Keratinocyte (primary cell): ENCODE measurements at regions not wholly inside any gene's neighbourhood (a gene's known extent, or its start where the extent isn't known, plus 50 kb on each side); places are given as distances from the start of the nearest gene placed in this dataset.
A peak's percentile ranks its signal among the peaks of the same experiment; 100 is the strongest.

Experiments
- DNase-seq: peaks from one replicate; pipeline ENCODE4 v3.0.0-alpha.2; 2011; ENCODE audit warnings: low read depth, missing footprints, low spot score
- FAIRE-seq: peaks from 2 replicates; lab custom pipeline; 2011; peaks lifted over from hg19 to GRCh38; lab: Jason Lieb, UNC
- H2AFZ ChIP-seq: 2 replicates; pipeline ENCODE4 v1.6.0; 2012; ENCODE audit warnings: low read length, control low read depth, inconsistent platforms; ENCODE audit not compliant: control insufficient read depth
- H3K27ac ChIP-seq: 2 replicates; pipeline ENCODE4 v1.5.1; 2011; ENCODE audit warnings: low read length; ENCODE audit not compliant: control insufficient read depth, insufficient read depth
- H3K27me3 ChIP-seq: 3 replicates; pipeline ENCODE4 v1.6.0; 2011; ENCODE audit warnings: low read length; ENCODE audit not compliant: control insufficient read depth, insufficient read depth; ENCODE audit errors: extremely low read depth
- H3K36me3 ChIP-seq, 2 experiments: 2 replicates in 1 of 2; 3 replicates in 1 of 2; pipeline ENCODE4 v1.5.1; 2011; ENCODE audit warnings: low read length in 2 of 2, mild to moderate bottlenecking in 1 of 2; ENCODE audit not compliant: control insufficient read depth in 2 of 2, insufficient read depth in 2 of 2; ENCODE audit errors: extremely low read depth in 1 of 2
- H3K4me1 ChIP-seq: 3 replicates; pipeline ENCODE4 v1.5.1; 2011; ENCODE audit warnings: low read length; ENCODE audit not compliant: control insufficient read depth, insufficient read depth; ENCODE audit errors: extremely low read depth
- H3K4me2 ChIP-seq: 3 replicates; pipeline ENCODE4 v1.6.0; 2011; ENCODE audit warnings: low read depth, low read length; ENCODE audit not compliant: control insufficient read depth, insufficient read depth; ENCODE audit errors: extremely low read depth
- H3K4me3 ChIP-seq, 3 experiments: fragments of 200-600 bp in 1 of 3; sonication (generic) in 1 of 3; 2 replicates in 2 of 3; 3 replicates in 1 of 3; pipeline ENCODE4 v1.5.1; 2011 to 2016; ENCODE audit warnings: low read length in 3 of 3, mild to moderate bottlenecking in 3 of 3, control low read depth in 2 of 3, inconsistent platforms in 1 of 3, low read depth in 1 of 3, mixed read lengths in 1 of 3, mixed run types in 1 of 3, moderate library complexity in 1 of 3; ENCODE audit not compliant: control insufficient read depth in 2 of 3, insufficient read depth in 2 of 3; ENCODE audit errors: extremely low read depth in 1 of 3
- H3K79me2 ChIP-seq: 2 replicates; pipeline ENCODE4 v1.6.0; 2012; ENCODE audit warnings: low read length; ENCODE audit not compliant: control insufficient read depth, insufficient read depth
- H3K9ac ChIP-seq: 3 replicates; pipeline ENCODE4 v1.6.0; 2011; ENCODE audit warnings: low read length; ENCODE audit not compliant: control insufficient read depth, insufficient read depth; ENCODE audit errors: extremely low read depth
- H3K9me1 ChIP-seq: 3 replicates; pipeline ENCODE4 v1.6.0; 2011; ENCODE audit warnings: low read length; ENCODE audit not compliant: control insufficient read depth, insufficient read depth; ENCODE audit errors: extremely low read depth
- H3K9me3 ChIP-seq: 2 replicates; pipeline ENCODE4 v1.5.1; 2012; ENCODE audit warnings: low read depth, low read length; ENCODE audit not compliant: control insufficient read depth
- H4K20me1 ChIP-seq: 3 replicates; pipeline ENCODE4 v1.6.0; 2011; ENCODE audit warnings: low read length; ENCODE audit not compliant: control insufficient read depth, insufficient read depth; ENCODE audit errors: extremely low read depth
- EZH2 ChIP-seq: IDR thresholded peaks from one replicate; pipeline ENCODE4 v1.6.1; 2012; ENCODE audit warnings: inconsistent platforms, mild to moderate bottlenecking, low read length, moderate library complexity
- dilution Hi-C: fragments of 300-500 bp; cut with MboI; formaldehyde crosslinking; loops from one replicate; pipeline ENCODE4 v1.7.0; 2020; ENCODE audit warnings: low sequenced_read_pairs; ENCODE audit not compliant: extremely low pct_ligation_motif_present
- TF ChIP-seq, protein P1 (sequence below), 3 experiments: IDR thresholded peaks in 1 of 3; conservative IDR thresholded peaks in 1 of 3; optimal IDR thresholded peaks in 1 of 3; 2 replicates in 2 of 3; 3 replicates in 1 of 3; pipeline versions ENCODE3 to v1.5.1; 2011; ENCODE audit warnings: low read length in 3 of 3, mild to moderate bottlenecking in 3 of 3, moderate library complexity in 2 of 3, control low read depth in 1 of 3, inconsistent platforms in 1 of 3; ENCODE audit not compliant: insufficient read depth in 2 of 3; ENCODE audit errors: extremely low read depth in 1 of 3

DNA sequence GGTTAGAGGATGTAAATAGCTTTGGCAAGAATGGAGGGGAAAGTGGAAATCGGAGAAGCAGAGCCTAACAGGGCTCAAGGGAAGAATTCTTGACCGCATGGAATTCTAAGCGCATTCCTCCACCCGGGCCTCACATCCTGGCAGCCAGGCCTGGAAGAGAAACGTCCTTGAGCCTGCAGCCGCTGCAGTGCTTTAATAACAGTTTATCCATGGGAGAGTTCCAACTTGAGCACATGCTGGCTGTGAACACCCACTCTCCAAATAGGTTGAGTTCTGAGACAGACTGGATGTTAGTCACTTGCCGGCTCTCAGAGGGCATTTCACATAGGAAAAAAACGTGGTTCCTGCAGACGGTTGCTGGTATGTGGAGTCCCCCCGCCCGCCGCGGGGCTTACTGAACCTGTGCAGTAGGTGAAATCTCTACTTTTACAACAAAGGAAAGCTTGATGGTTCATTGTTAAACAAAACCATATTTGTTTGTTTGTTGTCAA, 61.4 kb upstream of the STEAP1B start:
- FAIRE-seq (peak; percentile 52), DNase-seq (no peak)
- no peaks in the 10 kb centered on the region for H3K79me2 ChIP-seq
- dilution Hi-C loops, result loop anchor here (25.0 kb wide), 1 partner anchor 176 kb away; the partner anchor contains the start of gene IL6
- no peaks in the 10 kb centered on the region for H3K9me1 ChIP-seq
- H3K4me3 ChIP-seq, result no peak overlapping the region
- H3K27me3 ChIP-seq, result no peaks in the 10 kb centered on the region
- H3K4me1 ChIP-seq, result peaks cover 56% of the 10 kb centered on the region
- no peak overlapping the region for H2AFZ ChIP-seq
- peak overlapping the region; percentile 22 for H3K9ac ChIP-seq
- peak overlapping the region; percentile 22 for H3K27ac ChIP-seq
- H3K36me3 ChIP-seq, result no peaks in the 10 kb centered on the region
- no peaks in the 10 kb centered on the region for H3K9me3 ChIP-seq
- H4K20me1 ChIP-seq, result no peaks in the 10 kb centered on the region
- peak overlapping the region; percentile 41 for H3K4me2 ChIP-seq
- TF ChIP-seq, protein P1, sequence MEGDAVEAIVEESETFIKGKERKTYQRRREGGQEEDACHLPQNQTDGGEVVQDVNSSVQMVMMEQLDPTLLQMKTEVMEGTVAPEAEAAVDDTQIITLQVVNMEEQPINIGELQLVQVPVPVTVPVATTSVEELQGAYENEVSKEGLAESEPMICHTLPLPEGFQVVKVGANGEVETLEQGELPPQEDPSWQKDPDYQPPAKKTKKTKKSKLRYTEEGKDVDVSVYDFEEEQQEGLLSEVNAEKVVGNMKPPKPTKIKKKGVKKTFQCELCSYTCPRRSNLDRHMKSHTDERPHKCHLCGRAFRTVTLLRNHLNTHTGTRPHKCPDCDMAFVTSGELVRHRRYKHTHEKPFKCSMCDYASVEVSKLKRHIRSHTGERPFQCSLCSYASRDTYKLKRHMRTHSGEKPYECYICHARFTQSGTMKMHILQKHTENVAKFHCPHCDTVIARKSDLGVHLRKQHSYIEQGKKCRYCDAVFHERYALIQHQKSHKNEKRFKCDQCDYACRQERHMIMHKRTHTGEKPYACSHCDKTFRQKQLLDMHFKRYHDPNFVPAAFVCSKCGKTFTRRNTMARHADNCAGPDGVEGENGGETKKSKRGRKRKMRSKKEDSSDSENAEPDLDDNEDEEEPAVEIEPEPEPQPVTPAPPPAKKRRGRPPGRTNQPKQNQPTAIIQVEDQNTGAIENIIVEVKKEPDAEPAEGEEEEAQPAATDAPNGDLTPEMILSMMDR (optimal IDR thresholded peaks at IDR 0.05 in 1 of 3, IDR thresholded peaks at IDR 0.05 in 1 of 3, conservative IDR thresholded peaks at IDR 0.05 in 1 of 3; ENCODE audit: extremely low read depth in 1 of 3, insufficient read depth in 2 of 3, low read length in 3 of 3), result no peak
- TF ChIP-seq EZH2, result no peak

DNA sequence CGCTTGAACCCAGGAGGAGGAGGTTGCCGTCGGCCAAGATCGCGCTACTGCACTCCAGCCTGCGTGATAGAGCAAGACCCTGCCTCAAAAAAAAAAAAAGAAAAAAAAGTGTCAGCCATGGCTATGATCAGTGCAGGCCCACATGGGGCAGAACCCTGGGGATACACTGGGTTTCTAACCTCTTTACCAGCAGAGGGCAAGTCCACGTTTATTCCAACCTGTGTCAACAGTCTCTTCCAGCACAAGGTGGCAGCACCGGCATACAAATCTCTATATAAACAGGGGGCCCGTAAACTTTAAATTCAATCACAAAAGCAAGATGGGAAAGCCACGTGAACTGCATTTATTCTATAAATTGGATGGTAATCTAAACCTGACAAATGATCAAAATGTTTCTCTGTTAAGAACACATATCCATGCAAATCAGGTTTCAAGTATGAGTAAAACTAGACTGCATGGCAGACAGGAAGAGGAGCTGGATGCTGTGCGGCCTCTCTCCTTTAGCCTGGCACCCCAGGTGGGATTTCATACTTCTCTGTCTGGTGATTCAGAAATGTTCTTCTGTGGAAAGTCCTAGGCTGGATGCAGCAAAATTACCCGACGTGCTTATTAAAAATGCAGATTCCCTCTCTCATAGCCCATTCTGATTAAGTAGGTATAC, 60.0 kb upstream of the STEAP1B start:
- no peaks in the 10 kb centered on the region for H4K20me1 ChIP-seq
- peak; percentile 71 for FAIRE-seq
- no peaks in the 10 kb centered on the region for H3K27me3 ChIP-seq
- dilution Hi-C loops, result loop anchor here (25.0 kb wide), 1 partner anchor 177 kb away; the partner anchor contains the start of gene IL6
- H3K4me2 ChIP-seq, result no peak overlapping the region
- H3K4me1 ChIP-seq, result peaks cover 41% of the 10 kb centered on the region
- no peaks in the 10 kb centered on the region for H3K79me2 ChIP-seq
- no peak overlapping the region for H3K4me3 ChIP-seq
- H3K36me3 ChIP-seq, result no peaks in the 10 kb centered on the region
- H3K9me3 ChIP-seq, result no peaks in the 10 kb centered on the region
- H3K27ac ChIP-seq, result no peak overlapping the region
- no peaks in the 10 kb centered on the region for H3K9me1 ChIP-seq
- H3K9ac ChIP-seq, result no peak overlapping the region
- TF ChIP-seq EZH2, result no peak
- TF ChIP-seq, protein P1 (optimal IDR thresholded peaks at IDR 0.05 in 1 of 3, IDR thresholded peaks at IDR 0.05 in 1 of 3, conservative IDR thresholded peaks at IDR 0.05 in 1 of 3; ENCODE audit: extremely low read depth in 1 of 3, insufficient read depth in 2 of 3, low read length in 3 of 3), result peak; percentile 87 to 96 (median 88)
- no peak for DNase-seq
- no peak overlapping the region for H2AFZ ChIP-seq
